Endothelial cell of umbilical vein (primary cell): ENCODE measurements at regions not wholly inside any gene's neighbourhood (a gene's known extent, or its start where the extent isn't known, plus 50 kb on each side); places are given as distances from the start of the nearest gene placed in this dataset.

Experiments used
- BruUV-seq: library from RNA; stranded (reverse); fragments of 400-500 nt; replicated peaks from 2 replicates; lab custom pipeline; 2021; lab: Mats Ljungman, UMichigan
- CTCF ChIA-PET: fragments of 300-600, 350-600 bp; sonication (Branson Sonifier 250); formaldehyde crosslinking; loops from one replicate; lab custom pipeline; 2021; ENCODE audit warnings: antibody characterized with exemption, inconsistent platforms; lab: Charles Lee
- POLR2A ChIA-PET: fragments of 300-600, 350-600 bp; sonication (Branson Sonifier 250); formaldehyde crosslinking; loops from one replicate; lab custom pipeline; 2021; ENCODE audit warnings: antibody characterized with exemption, inconsistent platforms; lab: Charles Lee
- DNase-seq: peaks from one replicate; pipeline ENCODE4 v3.0.0-alpha.2; 2011; ENCODE audit warnings: low read depth, low spot score
- FAIRE-seq: peaks from 2 replicates; lab custom pipeline; 2011; peaks lifted over from hg19 to GRCh38; lab: Jason Lieb, UNC
- H2AFZ ChIP-seq: 2 replicates; pipeline ENCODE4 v1.6.0; 2012; ENCODE audit warnings: low read depth, low read length, control low read depth, inconsistent platforms
- H3K27ac ChIP-seq: 2 replicates; pipeline ENCODE4 v1.5.1; 2011; ENCODE audit warnings: low read depth, mild to moderate bottlenecking, control low read depth, low read length, moderate library complexity; ENCODE audit not compliant: insufficient read depth
- H3K27me3 ChIP-seq, 2 experiments: 2 replicates each; pipeline versions ENCODE4 v1.6.0 to v1.6.1; 2011; ENCODE audit warnings: low read length in 2 of 2, mixed read lengths in 1 of 2; ENCODE audit not compliant: control insufficient read depth in 2 of 2, insufficient read depth in 2 of 2
- H3K36me3 ChIP-seq, 2 experiments: 2 replicates in 1 of 2; 3 replicates in 1 of 2; pipeline ENCODE4 v1.5.1; 2011; ENCODE audit warnings: low read length in 2 of 2, mild to moderate bottlenecking in 1 of 2, moderate library complexity in 1 of 2; ENCODE audit not compliant: control insufficient read depth in 2 of 2, insufficient read depth in 2 of 2; ENCODE audit errors: extremely low read depth in 1 of 2
- H3K4me1 ChIP-seq: 3 replicates; pipeline ENCODE4 v1.5.1; 2011; ENCODE audit warnings: mild to moderate bottlenecking, low read length; ENCODE audit not compliant: control insufficient read depth, insufficient read depth; ENCODE audit errors: extremely low read depth
- H3K4me2 ChIP-seq: 2 replicates; pipeline ENCODE4 v1.6.1; 2011; ENCODE audit warnings: low read length, control low read depth, mixed read lengths; ENCODE audit not compliant: insufficient read depth
- H3K4me3 ChIP-seq, 3 experiments: fragments of 200-600 bp in 1 of 3; sonication (generic), shearing (Covaris generic) in 1 of 3; replicated peaks in 1 of 3; 2 replicates each; pipeline ENCODE4 v1.5.1; 2011 to 2016; ENCODE audit warnings: control low read depth in 3 of 3, low read length in 3 of 3, mild to moderate bottlenecking in 2 of 3, inconsistent platforms in 1 of 3, low read depth in 1 of 3, moderate library complexity in 1 of 3; ENCODE audit not compliant: insufficient read depth in 1 of 3
- H3K79me2 ChIP-seq: 2 replicates; pipeline ENCODE4 v1.6.0; 2012; ENCODE audit warnings: low read length, inconsistent platforms; ENCODE audit not compliant: control insufficient read depth, insufficient read depth
- H3K9ac ChIP-seq: replicated peaks from 2 replicates; pipeline ENCODE3; 2011; ENCODE audit warnings: low read length, control low read depth; ENCODE audit not compliant: insufficient read depth; ENCODE audit errors: extremely low read depth
- H3K9me1 ChIP-seq: replicated peaks from 3 replicates; pipeline ENCODE4 v1.6.0; 2011; ENCODE audit warnings: mild to moderate bottlenecking, low read length; ENCODE audit not compliant: control insufficient read depth, insufficient read depth; ENCODE audit errors: extremely low read depth
- H3K9me3 ChIP-seq: replicated peaks from 2 replicates; pipeline ENCODE4 v1.5.1; 2012; ENCODE audit warnings: low read length, inconsistent platforms; ENCODE audit not compliant: control insufficient read depth, insufficient read depth
- H4K20me1 ChIP-seq: replicated peaks from 2 replicates; pipeline ENCODE3; 2011; ENCODE audit warnings: mild to moderate bottlenecking, low read length; ENCODE audit not compliant: control insufficient read depth, insufficient read depth; ENCODE audit errors: extremely low read depth
- EZH2 ChIP-seq: IDR thresholded peaks from 2 replicates; pipeline ENCODE4 v1.6.1; 2012; ENCODE audit warnings: borderline replicate concordance, low read depth, mild to moderate bottlenecking, moderate library complexity, low read length, inconsistent platforms; ENCODE audit not compliant: severe bottlenecking
- FOS ChIP-seq: IDR thresholded peaks from 2 replicates; pipeline ENCODE4 v1.6.1; 2011; ENCODE audit warnings: mild to moderate bottlenecking, low read length, moderate library complexity, borderline replicate concordance; ENCODE audit not compliant: insufficient read depth
- GATA2 ChIP-seq: IDR thresholded peaks from 2 replicates; pipeline ENCODE4 v1.7.0; 2011; ENCODE audit warnings: low read depth, mild to moderate bottlenecking, moderate library complexity, mixed read lengths, low read length; ENCODE audit not compliant: insufficient read length, insufficient read depth
- JUN ChIP-seq: IDR thresholded peaks from 2 replicates; pipeline ENCODE4 v1.6.1; 2011; ENCODE audit warnings: borderline replicate concordance, low read depth; ENCODE audit not compliant: insufficient read length, insufficient read depth
- MYC ChIP-seq: IDR thresholded peaks from one replicate; pipeline ENCODE4 v1.6.1; 2011; ENCODE audit warnings: mild to moderate bottlenecking, low read depth, low read length
- POLR2A ChIP-seq: IDR thresholded peaks from 2 replicates; pipeline ENCODE4 v1.6.1; 2012; ENCODE audit warnings: low read depth, mild to moderate bottlenecking, control low read depth, low read length
- POLR2AphosphoS5 ChIP-seq: IDR thresholded peaks from 2 replicates; pipeline ENCODE4 v1.6.1; 2012; ENCODE audit warnings: low read depth, mild to moderate bottlenecking, control low read depth, low read length, moderate library complexity; ENCODE audit not compliant: insufficient read depth
- dilution Hi-C: fragments of 300-500 bp; cut with MboI; formaldehyde crosslinking; loops from one replicate; pipeline ENCODE4 v1.15.0; 2019; ENCODE audit warnings: low sequenced_read_pairs; ENCODE audit not compliant: extremely low pct_ligation_motif_present
- intact Hi-C: fragments of 100-400 bp; cut with micrococcal nuclease; formaldehyde crosslinking; loops from one replicate; pipeline ENCODE4 v1.10.0; 2022
- TF ChIP-seq, protein P1 (sequence below): IDR thresholded peaks from 2 replicates; pipeline ENCODE4 v1.6.1; 2011; ENCODE audit not compliant: insufficient read depth, insufficient read length
- TF ChIP-seq, protein P2 (sequence below), 2 donors: IDR thresholded peaks; 1 replicate in 1 of 2; 2 replicates in 1 of 2; pipeline ENCODE4 v1.5.1; 2011; ENCODE audit warnings: low read length in 2 of 2, mild to moderate bottlenecking in 2 of 2, moderate library complexity in 2 of 2, control low read depth in 1 of 2, inconsistent platforms in 1 of 2, low read depth in 1 of 2; ENCODE audit not compliant: insufficient read depth in 1 of 2; ENCODE audit errors: extremely low read depth in 1 of 2

- dilution Hi-C loops: no loop called here
- intact Hi-C loops: no loop called here
- TF ChIP-seq JUN: no peak
- TF ChIP-seq, protein P1, sequence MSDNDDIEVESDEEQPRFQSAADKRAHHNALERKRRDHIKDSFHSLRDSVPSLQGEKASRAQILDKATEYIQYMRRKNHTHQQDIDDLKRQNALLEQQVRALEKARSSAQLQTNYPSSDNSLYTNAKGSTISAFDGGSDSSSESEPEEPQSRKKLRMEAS: no peak
- no peak for TF ChIP-seq MYC
- no peak for TF ChIP-seq GATA2
- TF ChIP-seq POLR2A: no peak
- TF ChIP-seq EZH2: no peak
- no peak for TF ChIP-seq POLR2AphosphoS5
- FAIRE-seq (no peak), DNase-seq (no peak)
- no peak overlapping the region for H3K4me2 ChIP-seq
- ChIA-PET POLR2A (no interaction called here), CTCF (interaction anchor here (0.8 to 1.6 kb wide), 3 partner anchors 26 to 242 kb away, joined by 3 to 5 read pairs (median 4); no protein-coding TSS in a partner anchor)
- H3K9me1 ChIP-seq: no peaks in the 10 kb centered on the region
- no TSS peak for BruUV-seq
- no peaks in the 10 kb centered on the region for H3K27me3 ChIP-seq
- no peak overlapping the region for H3K4me3 ChIP-seq
- no peaks in the 10 kb centered on the region for H3K79me2 ChIP-seq
- H3K9ac ChIP-seq: no peak overlapping the region
- H3K4me1 ChIP-seq: peaks cover 3% of the 10 kb centered on the region
- H3K36me3 ChIP-seq: no peaks in the 10 kb centered on the region
- no peaks in the 10 kb centered on the region for H3K9me3 ChIP-seq
- H2AFZ ChIP-seq: no peak overlapping the region
- no peaks in the 10 kb centered on the region for H4K20me1 ChIP-seq
- H3K27ac ChIP-seq: no peak overlapping the region
Measured at GRCh38 chr11:8808226-8808585, 102.8 kb upstream of the AKIP1 start.

GRCh38 chr11:8809241-8809938, 101.6 kb upstream of the AKIP1 start:
- H3K36me3 ChIP-seq: no peaks in the 10 kb centered on the region
- no peak overlapping the region for H3K27ac ChIP-seq
- ChIA-PET CTCF (interaction anchor here (1.1 to 1.2 kb wide), 2 partner anchors 242 to 328 kb away, joined by 3 read pairs; no protein-coding TSS in a partner anchor), POLR2A (no interaction called here)
- TF ChIP-seq MYC: no peak
- TF ChIP-seq FOS: no peak
- TF ChIP-seq POLR2A: no peak
- TF ChIP-seq, protein P1: no peak
- TF ChIP-seq GATA2: no peak
- no peak for TF ChIP-seq POLR2AphosphoS5
- TF ChIP-seq, protein P2, sequence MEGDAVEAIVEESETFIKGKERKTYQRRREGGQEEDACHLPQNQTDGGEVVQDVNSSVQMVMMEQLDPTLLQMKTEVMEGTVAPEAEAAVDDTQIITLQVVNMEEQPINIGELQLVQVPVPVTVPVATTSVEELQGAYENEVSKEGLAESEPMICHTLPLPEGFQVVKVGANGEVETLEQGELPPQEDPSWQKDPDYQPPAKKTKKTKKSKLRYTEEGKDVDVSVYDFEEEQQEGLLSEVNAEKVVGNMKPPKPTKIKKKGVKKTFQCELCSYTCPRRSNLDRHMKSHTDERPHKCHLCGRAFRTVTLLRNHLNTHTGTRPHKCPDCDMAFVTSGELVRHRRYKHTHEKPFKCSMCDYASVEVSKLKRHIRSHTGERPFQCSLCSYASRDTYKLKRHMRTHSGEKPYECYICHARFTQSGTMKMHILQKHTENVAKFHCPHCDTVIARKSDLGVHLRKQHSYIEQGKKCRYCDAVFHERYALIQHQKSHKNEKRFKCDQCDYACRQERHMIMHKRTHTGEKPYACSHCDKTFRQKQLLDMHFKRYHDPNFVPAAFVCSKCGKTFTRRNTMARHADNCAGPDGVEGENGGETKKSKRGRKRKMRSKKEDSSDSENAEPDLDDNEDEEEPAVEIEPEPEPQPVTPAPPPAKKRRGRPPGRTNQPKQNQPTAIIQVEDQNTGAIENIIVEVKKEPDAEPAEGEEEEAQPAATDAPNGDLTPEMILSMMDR (IDR thresholded peaks at IDR 0.05; ENCODE audit: extremely low read depth in 1 of 2, insufficient read depth in 1 of 2, low read depth in 1 of 2, low read length in 2 of 2): no peak
- no peak for TF ChIP-seq EZH2
- TF ChIP-seq JUN: no peak
- no peaks in the 10 kb centered on the region for H3K27me3 ChIP-seq
- dilution Hi-C loops: no loop called here
- H3K4me1 ChIP-seq: peaks cover 14% of the 10 kb centered on the region
- no peaks in the 10 kb centered on the region for H3K79me2 ChIP-seq
- H3K9me3 ChIP-seq: no peaks in the 10 kb centered on the region
- no peak overlapping the region for H3K4me3 ChIP-seq
- H3K4me2 ChIP-seq: no peak overlapping the region
- FAIRE-seq (no peak), DNase-seq (no peak)
- intact Hi-C loops: no loop called here
- H3K9me1 ChIP-seq: no peaks in the 10 kb centered on the region
- H4K20me1 ChIP-seq: no peaks in the 10 kb centered on the region
- no TSS peak for BruUV-seq
- no peak overlapping the region for H3K9ac ChIP-seq
- H2AFZ ChIP-seq: no peak overlapping the region
